Astrocyte (in vitro differentiated cells and primary cell): ENCODE measurements at regions not wholly inside any gene's neighbourhood (a gene's known extent, or its start where the extent isn't known, plus 50 kb on each side); places are given as distances from the start of the nearest gene placed in this dataset.
A peak's percentile ranks its signal among the peaks of the same experiment; 100 is the strongest.

Experiments used
- DNase-seq: peaks from one replicate; pipeline ENCODE4 v3.0.0-alpha.2; 2010; ENCODE audit warnings: low read depth
- FAIRE-seq: peaks from 2 replicates; lab custom pipeline; 2011; peaks lifted over from hg19 to GRCh38; lab: Jason Lieb, UNC
- H2AFZ ChIP-seq: 2 replicates; pipeline ENCODE4 v1.6.0; 2012; ENCODE audit warnings: low read depth, low read length, inconsistent platforms
- H3K27ac ChIP-seq: 2 replicates; pipeline ENCODE4 v1.5.1; 2011; ENCODE audit warnings: low read depth, low read length, inconsistent platforms
- H3K27me3 ChIP-seq: 2 replicates; pipeline ENCODE4 v1.6.0; 2011; ENCODE audit warnings: low read length, inconsistent platforms; ENCODE audit not compliant: insufficient read depth
- H3K36me3 ChIP-seq: 2 replicates; pipeline ENCODE4 v1.5.1; 2011; ENCODE audit warnings: low read length, inconsistent platforms; ENCODE audit not compliant: insufficient read depth
- H3K4me1 ChIP-seq: 2 replicates; pipeline ENCODE4 v1.5.1; 2011; ENCODE audit warnings: low read length, inconsistent platforms; ENCODE audit not compliant: insufficient read depth
- H3K4me2 ChIP-seq: 2 replicates; pipeline ENCODE4 v1.6.0; 2012; ENCODE audit warnings: low read length, inconsistent platforms
- H3K4me3 ChIP-seq: 2 replicates; pipeline ENCODE4 v1.5.1; 2011; ENCODE audit warnings: low read depth, mild to moderate bottlenecking, low read length, inconsistent platforms; ENCODE audit not compliant: insufficient read depth
- H3K79me2 ChIP-seq: 2 replicates; pipeline ENCODE4 v1.6.0; 2012; ENCODE audit warnings: mild to moderate bottlenecking, low read length, inconsistent platforms; ENCODE audit not compliant: insufficient read depth
- H3K9ac ChIP-seq: 2 replicates; pipeline ENCODE4 v1.6.0; 2012; ENCODE audit warnings: mild to moderate bottlenecking, low read length, inconsistent platforms
- H3K9me3 ChIP-seq: 2 replicates; pipeline ENCODE4 v1.5.1; 2012; ENCODE audit warnings: low read depth, mild to moderate bottlenecking, low read length, inconsistent platforms; ENCODE audit not compliant: insufficient read depth
- H4K20me1 ChIP-seq: 2 replicates; pipeline ENCODE4 v1.6.0; 2012; ENCODE audit warnings: low read length, inconsistent platforms; ENCODE audit not compliant: insufficient read depth
- H3K27ac Mint-ChIP-seq: one replicate; pipeline ENCODE4 v1.8.0; 2021; ENCODE audit warnings: mild to moderate bottlenecking, mixed read lengths; ENCODE audit not compliant: unreplicated experiment
- H3K27me3 Mint-ChIP-seq: one replicate; pipeline ENCODE4 v1.8.0; 2021; ENCODE audit warnings: low read depth, mixed read lengths; ENCODE audit not compliant: unreplicated experiment
- H3K36me3 Mint-ChIP-seq: one replicate; pipeline ENCODE4 v1.8.0; 2021; ENCODE audit warnings: low read depth, mixed read lengths; ENCODE audit not compliant: unreplicated experiment
- H3K4me1 Mint-ChIP-seq: one replicate; pipeline ENCODE4 v1.8.0; 2021; ENCODE audit warnings: low read depth, mixed read lengths; ENCODE audit not compliant: unreplicated experiment
- H3K4me3 Mint-ChIP-seq: one replicate; pipeline ENCODE4 v1.8.0; 2021; ENCODE audit warnings: mild to moderate bottlenecking, moderate library complexity, mixed read lengths; ENCODE audit not compliant: unreplicated experiment
- H3K9me3 Mint-ChIP-seq: one replicate; pipeline ENCODE4 v1.8.0; 2021; ENCODE audit warnings: mild to moderate bottlenecking, mixed read lengths; ENCODE audit not compliant: unreplicated experiment
- CTCF ChIP-seq: IDR thresholded peaks from 2 replicates; pipeline ENCODE4 v1.5.1; 2011; ENCODE audit warnings: low read depth, mild to moderate bottlenecking, inconsistent platforms, low read length, moderate library complexity; ENCODE audit not compliant: insufficient read depth
- EZH2 ChIP-seq: IDR thresholded peaks from 2 replicates; pipeline ENCODE4 v1.6.1; 2012; ENCODE audit warnings: mild to moderate bottlenecking, low read length, inconsistent platforms; ENCODE audit not compliant: insufficient read depth

GRCh38 chr7:41633690-41634089 is 69.2 kb downstream of the INHBA start:
- H3K27ac Mint-ChIP-seq: no peak overlapping the region
- FAIRE-seq (no peak), DNase-seq (no peak)
- H3K4me2 ChIP-seq: no peak overlapping the region
- no peaks in the 10 kb centered on the region for H4K20me1 ChIP-seq
- H3K4me3 ChIP-seq: no peak overlapping the region
- no peak overlapping the region for H3K4me3 Mint-ChIP-seq
- H3K36me3 ChIP-seq: no peaks in the 10 kb centered on the region
- peaks cover 1% of the 10 kb centered on the region for H3K36me3 Mint-ChIP-seq
- H3K27ac ChIP-seq: no peak overlapping the region
- TF ChIP-seq EZH2 (no peak), CTCF (no peak)
- peaks cover 10% of the 10 kb centered on the region for H3K4me1 Mint-ChIP-seq
- H3K27me3 Mint-ChIP-seq: no peaks in the 10 kb centered on the region
- no peak overlapping the region for H3K9ac ChIP-seq
- H3K4me1 ChIP-seq: no peaks in the 10 kb centered on the region
- H3K9me3 Mint-ChIP-seq: no peaks in the 10 kb centered on the region
- H3K27me3 ChIP-seq: no peaks in the 10 kb centered on the region
- H3K9me3 ChIP-seq: no peaks in the 10 kb centered on the region
- H2AFZ ChIP-seq: no peak overlapping the region
- no peaks in the 10 kb centered on the region for H3K79me2 ChIP-seq

GRCh38 chr7:41630741-41631140 is 72.1 kb downstream of the INHBA start:
- Mint-ChIP-seq H3K36me3 (no peaks in the 10 kb centered on the region), H3K4me1 (peaks cover 18% of the 10 kb centered on the region), H3K27ac (no peak overlapping the region), H3K27me3 (no peaks in the 10 kb centered on the region), H3K9me3 (no peaks in the 10 kb centered on the region), H3K4me3 (no peak overlapping the region)
- Histone ChIP-seq H2AFZ (no peak overlapping the region), H3K27me3 (no peaks in the 10 kb centered on the region), H3K36me3 (no peaks in the 10 kb centered on the region), H4K20me1 (no peaks in the 10 kb centered on the region), H3K9me3 (no peaks in the 10 kb centered on the region), H3K4me2 (no peak overlapping the region), H3K4me1 (no peaks in the 10 kb centered on the region), H3K4me3 (no peak overlapping the region), H3K27ac (no peak overlapping the region), H3K79me2 (no peaks in the 10 kb centered on the region), H3K9ac (no peak overlapping the region)
- TF ChIP-seq CTCF (no peak), EZH2 (no peak)
- FAIRE-seq: no peak
- DNase-seq: no peak

GRCh38 chr7:41629711-41630111 is 73.2 kb downstream of the INHBA start:
- Mint-ChIP-seq H3K4me3 (no peak overlapping the region), H3K27me3 (no peaks in the 10 kb centered on the region), H3K4me1 (peaks cover 19% of the 10 kb centered on the region), H3K27ac (no peak overlapping the region), H3K36me3 (no peaks in the 10 kb centered on the region), H3K9me3 (no peaks in the 10 kb centered on the region)
- TF ChIP-seq EZH2 (no peak), CTCF (no peak)
- FAIRE-seq: peak; percentile 43
- H3K27me3 ChIP-seq: no peaks in the 10 kb centered on the region
- no peaks in the 10 kb centered on the region for H4K20me1 ChIP-seq
- H3K4me2 ChIP-seq: no peak overlapping the region
- no peak overlapping the region for H3K27ac ChIP-seq
- H3K9me3 ChIP-seq: no peaks in the 10 kb centered on the region
- peak; percentile 44 for DNase-seq
- no peak overlapping the region for H3K9ac ChIP-seq
- no peaks in the 10 kb centered on the region for H3K4me1 ChIP-seq
- H3K4me3 ChIP-seq: no peak overlapping the region
- no peaks in the 10 kb centered on the region for H3K36me3 ChIP-seq
- no peak overlapping the region for H2AFZ ChIP-seq
- H3K79me2 ChIP-seq: no peaks in the 10 kb centered on the region
